SK-N-SH treated with all-trans-retinoic acid at 6 μM for 48 hours (cell line): ENCODE measurements at regions not wholly inside any gene's neighbourhood (a gene's known extent, or its start where the extent isn't known, plus 50 kb on each side); places are given as distances from the start of the nearest gene placed in this dataset.

Experiments
- ATAC-seq: fragments of 200-7000 bp; cut with Tn5 transposase; 3 replicates; pipeline ENCODE4 v1.9.1; 2020; ENCODE audit warnings: mild to moderate bottlenecking, moderate library complexity
- ARNTL ChIP-seq: fragments of 450-650 bp; formaldehyde crosslinking; IDR thresholded peaks from 2 replicates; pipeline ENCODE4 v1.5.0; 2020; ENCODE audit warnings: low read depth, mild to moderate bottlenecking, moderate library complexity, borderline replicate concordance
- BACH2 ChIP-seq: fragments of 250-450 bp; sonication (Bioruptor Pico); IDR thresholded peaks from 2 replicates; pipeline ENCODE4 v1.9.0; 2021; ENCODE audit warnings: mild to moderate bottlenecking, borderline replicate concordance
- CREB5 ChIP-seq: fragments of 250-450 bp; sonication (Bioruptor Pico); IDR thresholded peaks from 2 replicates; pipeline ENCODE4 v1.5.1; 2020; ENCODE audit warnings: low read depth, mild to moderate bottlenecking, moderate library complexity
- CSDC2 ChIP-seq: fragments of 250-450 bp; sonication (Bioruptor Pico); IDR thresholded peaks from 2 replicates; pipeline ENCODE4 v1.5.0; 2020; ENCODE audit warnings: mild to moderate bottlenecking, moderate library complexity
- CSRNP3 ChIP-seq: fragments of 250-450 bp; sonication (Bioruptor Pico); IDR thresholded peaks from 2 replicates; pipeline ENCODE4 v1.5.1; 2021; ENCODE audit warnings: mild to moderate bottlenecking, moderate library complexity
- ESRRG ChIP-seq: fragments of 250-450 bp; sonication (Bioruptor Pico); IDR thresholded peaks from 2 replicates; pipeline ENCODE4 v1.6.1; 2021; ENCODE audit warnings: mild to moderate bottlenecking
- GLIS3 ChIP-seq: fragments of 250-450 bp; sonication (Bioruptor Pico); IDR thresholded peaks from 2 replicates; pipeline ENCODE4 v1.5.0; 2020; ENCODE audit warnings: mild to moderate bottlenecking, moderate library complexity
- ISL1 ChIP-seq: fragments of 250-450 bp; sonication (Bioruptor Pico); IDR thresholded peaks from 2 replicates; pipeline ENCODE4 v2.1.2; 2022; ENCODE audit warnings: mild to moderate bottlenecking, moderate library complexity
- OSR1 ChIP-seq: fragments of 250-450 bp; sonication (Bioruptor Pico); IDR thresholded peaks from 2 replicates; pipeline ENCODE4 v1.8.0; 2022; ENCODE audit warnings: moderate library complexity, mild to moderate bottlenecking, inconsistent platforms
- POU6F1 ChIP-seq: fragments of 250-450 bp; sonication (Bioruptor Pico); IDR thresholded peaks from 2 replicates; pipeline ENCODE4 v1.8.0; 2021; ENCODE audit warnings: low read depth, mild to moderate bottlenecking, moderate library complexity, borderline replicate concordance
- PPARA ChIP-seq: fragments of 250-450 bp; sonication (Bioruptor Pico); IDR thresholded peaks from 2 replicates; pipeline ENCODE4 v1.5.0; 2020; ENCODE audit warnings: mild to moderate bottlenecking, borderline replicate concordance
- RARB ChIP-seq: fragments of 250-450 bp; sonication (Bioruptor Pico); IDR thresholded peaks from 2 replicates; pipeline ENCODE4 v1.8.0; 2021; ENCODE audit warnings: mild to moderate bottlenecking, moderate library complexity
- SNAI2 ChIP-seq: fragments of 250-450 bp; sonication (Bioruptor Pico); IDR thresholded peaks from 2 replicates; pipeline ENCODE4 v1.5.0; 2020; ENCODE audit warnings: mild to moderate bottlenecking, moderate library complexity
- TOX ChIP-seq: fragments of 250-450 bp; sonication (Bioruptor Pico); IDR thresholded peaks from 2 replicates; pipeline ENCODE4 v1.8.0; 2021; ENCODE audit warnings: mild to moderate bottlenecking, moderate library complexity, borderline replicate concordance
- ZC3H10 ChIP-seq: fragments of 250-450 bp; sonication (Bioruptor Pico); IDR thresholded peaks from 2 replicates; pipeline ENCODE4 v1.5.1; 2021; ENCODE audit warnings: mild to moderate bottlenecking, moderate library complexity
- ZFP3 ChIP-seq: fragments of 250-450 bp; sonication (Bioruptor Pico); IDR thresholded peaks from 2 replicates; pipeline ENCODE4 v1.5.0; 2020; ENCODE audit warnings: mild to moderate bottlenecking, moderate library complexity
- ZFP30 ChIP-seq: fragments of 450-650 bp; formaldehyde crosslinking; IDR thresholded peaks from 2 replicates; pipeline ENCODE4 v1.5.0; 2022; ENCODE audit warnings: mild to moderate bottlenecking, moderate library complexity
- ZNF565 ChIP-seq: fragments of 450-650 bp; formaldehyde crosslinking; conservative IDR thresholded peaks from 2 replicates; pipeline ENCODE4 v1.5.0; 2020; ENCODE audit warnings: low read depth, mild to moderate bottlenecking, moderate library complexity
- ZNF70 ChIP-seq: fragments of 450-650 bp; formaldehyde crosslinking; IDR thresholded peaks from 2 replicates; pipeline ENCODE4 v1.5.0; 2020; ENCODE audit warnings: mild to moderate bottlenecking, moderate library complexity
- ZNF8 ChIP-seq: fragments of 450-650 bp; formaldehyde crosslinking; IDR thresholded peaks from 2 replicates; pipeline ENCODE4 v1.5.0; 2020; ENCODE audit warnings: mild to moderate bottlenecking, moderate library complexity

GRCh38 chr9:22913026-22913425 lies 466.4 kb downstream of the DMRTA1 start (continued):
- TF ChIP-seq CSRNP3 (no peak), GLIS3 (CRISPR knock-in tag) (no peak), CREB5 (CRISPR knock-in tag) (no peak), ZFP30 (CRISPR knock-in tag) (no peak), SNAI2 (CRISPR knock-in tag) (no peak)

GRCh38 chr9:22913518-22913917 lies 466.9 kb downstream of the DMRTA1 start:
- TF ChIP-seq ZFP3 (no peak), CSDC2 (CRISPR knock-in tag) (no peak), ZNF70 (CRISPR knock-in tag) (no peak), OSR1 (CRISPR knock-in tag) (no peak), ZC3H10 (CRISPR knock-in tag) (no peak), CSRNP3 (no peak), PPARA (CRISPR knock-in tag) (no peak), POU6F1 (CRISPR knock-in tag) (no peak)
- TF ChIP-seq, all 23 proteins: peak for 0
- no peak for ATAC-seq

GRCh38 chr9:22916148-22916547 lies 469.5 kb downstream of the DMRTA1 start:
- ATAC-seq = no peak
- TF ChIP-seq ZFP3 (no peak), ESRRG (CRISPR knock-in tag) (no peak), ISL1 (CRISPR knock-in tag) (no peak), ZNF8 (CRISPR knock-in tag) (no peak), POU6F1 (CRISPR knock-in tag) (no peak), CREB5 (CRISPR knock-in tag) (no peak), GLIS3 (CRISPR knock-in tag) (no peak), ZC3H10 (CRISPR knock-in tag) (no peak), OSR1 (CRISPR knock-in tag) (no peak), TOX (CRISPR knock-in tag) (no peak), ZFP30 (CRISPR knock-in tag) (no peak), CSDC2 (CRISPR knock-in tag) (no peak), ZNF565 (CRISPR knock-in tag) (no peak), PPARA (CRISPR knock-in tag) (no peak), RARB (CRISPR knock-in tag) (no peak), ZNF70 (CRISPR knock-in tag) (no peak), BACH2 (CRISPR knock-in tag) (no peak), ARNTL (CRISPR knock-in tag) (no peak), CSRNP3 (no peak)
